ENCODE measurements at regions not wholly inside any gene's neighbourhood (a gene's known extent, or its start where the extent isn't known, plus 50 kb on each side); places are given as distances from the start of the nearest gene placed in this dataset.

- no peak for TF ChIP-seq EZH2 (IDR thresholded peaks at IDR 0.05; ENCODE audit: low read depth)
- TF ChIP-seq, protein P1, sequence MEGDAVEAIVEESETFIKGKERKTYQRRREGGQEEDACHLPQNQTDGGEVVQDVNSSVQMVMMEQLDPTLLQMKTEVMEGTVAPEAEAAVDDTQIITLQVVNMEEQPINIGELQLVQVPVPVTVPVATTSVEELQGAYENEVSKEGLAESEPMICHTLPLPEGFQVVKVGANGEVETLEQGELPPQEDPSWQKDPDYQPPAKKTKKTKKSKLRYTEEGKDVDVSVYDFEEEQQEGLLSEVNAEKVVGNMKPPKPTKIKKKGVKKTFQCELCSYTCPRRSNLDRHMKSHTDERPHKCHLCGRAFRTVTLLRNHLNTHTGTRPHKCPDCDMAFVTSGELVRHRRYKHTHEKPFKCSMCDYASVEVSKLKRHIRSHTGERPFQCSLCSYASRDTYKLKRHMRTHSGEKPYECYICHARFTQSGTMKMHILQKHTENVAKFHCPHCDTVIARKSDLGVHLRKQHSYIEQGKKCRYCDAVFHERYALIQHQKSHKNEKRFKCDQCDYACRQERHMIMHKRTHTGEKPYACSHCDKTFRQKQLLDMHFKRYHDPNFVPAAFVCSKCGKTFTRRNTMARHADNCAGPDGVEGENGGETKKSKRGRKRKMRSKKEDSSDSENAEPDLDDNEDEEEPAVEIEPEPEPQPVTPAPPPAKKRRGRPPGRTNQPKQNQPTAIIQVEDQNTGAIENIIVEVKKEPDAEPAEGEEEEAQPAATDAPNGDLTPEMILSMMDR (conservative IDR thresholded peaks at IDR 0.05), result no peak
These were observed 312.8 kb upstream of the IRX1 start for GRCh38 chr5:3282841-3283240.
